Gastrocnemius medialis (tissue), 4 donors: ENCODE measurements at regions not wholly inside any gene's neighbourhood (a gene's known extent, or its start where the extent isn't known, plus 50 kb on each side); places are given as distances from the start of the nearest gene placed in this dataset.

Experiments used
- CTCF ChIP-seq, 5 experiments: fragments of 450-650 bp in 3 of 5; fragments of 200-600 bp in 2 of 5; sonication (generic) in 2 of 5; IDR thresholded peaks in 4 of 5; conservative IDR thresholded peaks in 1 of 5; 1 replicate in 4 of 5; 2 replicates in 1 of 5; pipeline ENCODE4 v1.5.1; 2016 to 2019; ENCODE audit warnings: antibody characterized with exemption in 5 of 5, mild to moderate bottlenecking in 3 of 5, moderate library complexity in 3 of 5
- POLR2A ChIP-seq, 2 donors: fragments of 450-650 bp; IDR thresholded peaks; one replicate each; pipeline ENCODE4 v1.6.1; 2017; ENCODE audit warnings: antibody characterized with exemption in 2 of 2, mild to moderate bottlenecking in 2 of 2, moderate library complexity in 2 of 2

GRCh38 chrX:63514569-63515080, 163.5 kb upstream of the SPIN4 start:
- TF ChIP-seq CTCF (IDR thresholded peaks at IDR 0.05 in 4 of 5, conservative IDR thresholded peaks at IDR 0.05 in 1 of 5) (no peak), POLR2A (IDR thresholded peaks at IDR 0.05) (no peak)
